ENCODE measurements at regions not wholly inside any gene's neighbourhood (a gene's known extent, or its start where the extent isn't known, plus 50 kb on each side); places are given as distances from the start of the nearest gene placed in this dataset.
"Not testable (repeated sequence)": the region's sequence is repeated elsewhere in the genome, so short reads cannot be mapped to it uniquely, and the experiment has no call there.

- TF ChIP-seq CTCF (conservative IDR thresholded peaks at IDR 0.05; ENCODE audit: low read depth, low read length): no peak
- no peak overlapping the region for H3K4me3 ChIP-seq (ENCODE audit: low read length)
- no peak for DNase-seq (ENCODE audit: low read depth)
Measured at GRCh38 chr15:96147267-96147666, 183.2 kb upstream of the NR2F2 start.

DNA sequence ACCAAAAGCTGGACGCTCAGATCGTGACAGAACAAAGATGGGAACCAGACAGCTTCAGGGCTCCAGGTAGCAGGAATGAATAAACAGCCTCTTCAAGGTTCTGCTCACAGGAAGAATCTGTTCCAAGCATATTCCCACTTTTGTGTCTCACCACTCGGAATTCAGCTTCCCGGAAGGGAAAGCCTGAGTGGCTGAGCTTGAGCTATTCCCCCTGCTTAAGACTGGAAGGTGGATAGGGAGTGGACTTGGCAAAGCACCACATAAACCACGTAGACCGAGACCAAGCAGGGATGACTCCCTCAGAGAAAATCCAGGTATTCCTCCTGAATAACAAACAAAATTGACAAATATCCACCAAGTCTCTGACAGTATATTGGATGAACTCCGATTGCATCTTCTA, 180.2 kb upstream of the NR2F2 start:
- H3K4me3 ChIP-seq (ENCODE audit: low read length): no peak overlapping the region
- no peak for TF ChIP-seq CTCF (conservative IDR thresholded peaks at IDR 0.05; ENCODE audit: low read depth, low read length)
- no peak for DNase-seq (ENCODE audit: low read depth)

DNA sequence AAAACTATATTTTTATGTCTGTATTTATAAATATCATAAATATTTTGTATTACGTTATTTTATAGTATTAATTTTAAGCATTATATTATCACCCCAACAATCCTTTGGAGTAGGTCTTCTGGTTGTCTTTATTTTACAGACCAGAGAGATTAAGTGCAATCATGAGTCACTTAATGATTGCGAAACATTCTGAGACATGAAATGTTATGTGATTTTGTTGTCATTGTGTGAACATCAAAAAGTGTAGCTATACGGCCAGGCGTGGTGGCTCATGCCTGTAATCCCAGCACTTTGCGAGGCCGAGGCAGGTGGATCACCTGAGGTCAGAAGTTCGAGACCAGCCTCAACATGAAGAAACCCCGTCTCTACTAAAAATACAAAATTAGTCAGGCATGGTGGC, 178.8 kb upstream of the NR2F2 start:
- H3K4me3 ChIP-seq (ENCODE audit: low read length); DNase-seq (ENCODE audit: low read depth): not testable (repeated sequence)

DNA sequence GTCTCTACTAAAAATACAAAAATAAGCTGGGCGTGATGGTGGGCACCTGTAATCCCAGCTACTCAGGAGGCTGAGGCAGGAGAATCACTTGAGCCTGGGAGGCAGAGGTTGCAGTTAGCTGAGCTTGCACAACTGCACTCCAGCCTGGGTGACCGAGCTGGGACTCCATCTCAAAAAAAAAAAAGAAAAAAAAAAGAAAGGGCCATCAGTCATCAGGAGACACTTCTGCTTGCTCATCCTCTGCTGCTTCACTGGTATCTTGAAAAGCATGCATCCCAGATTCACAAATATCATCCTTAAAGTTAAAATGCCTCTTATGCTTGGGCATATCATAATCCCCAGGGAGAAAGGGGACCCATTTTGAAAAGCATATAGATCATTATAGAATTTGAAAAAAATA, 176.6 kb upstream of the NR2F2 start:
- no peak for DNase-seq (ENCODE audit: low read depth)
- TF ChIP-seq CTCF (conservative IDR thresholded peaks at IDR 0.05; ENCODE audit: low read depth, low read length): no peak

GRCh38 chr15:96158938-96159337, 171.6 kb upstream of the NR2F2 start:
- TF ChIP-seq CTCF (conservative IDR thresholded peaks at IDR 0.05; ENCODE audit: low read depth, low read length): no peak

More for the DNA sequence above, 176.6 kb upstream of the NR2F2 start:
- H3K4me3 ChIP-seq (ENCODE audit: low read length): no peak overlapping the region

DNA sequence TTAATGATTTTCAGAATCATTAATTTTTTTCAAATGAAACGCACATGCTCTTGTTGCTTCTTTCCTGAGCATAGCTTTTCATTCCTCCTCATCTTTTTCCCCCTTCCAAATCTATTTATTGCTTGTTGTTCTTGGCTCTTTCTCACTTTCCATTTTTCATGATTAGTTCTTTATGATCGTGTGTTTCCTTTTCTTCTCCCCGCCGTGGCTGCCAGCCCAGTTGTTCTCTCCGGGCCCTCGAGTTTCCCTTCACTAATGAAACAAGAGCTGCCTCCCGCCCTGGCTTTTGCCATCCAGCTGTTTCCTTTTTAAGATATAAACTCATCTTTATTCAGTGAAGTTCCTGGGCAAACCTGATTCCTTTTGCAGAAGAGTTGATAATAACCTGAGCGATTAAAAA, 170.2 kb upstream of the NR2F2 start:
- no peak for DNase-seq (ENCODE audit: low read depth)
- no peak for TF ChIP-seq CTCF (conservative IDR thresholded peaks at IDR 0.05; ENCODE audit: low read depth, low read length)
- no peak overlapping the region for H3K4me3 ChIP-seq (ENCODE audit: low read length)

More at GRCh38 chr15:96158938-96159337, 171.6 kb upstream of the NR2F2 start:
- no peak for DNase-seq (ENCODE audit: low read depth)
- H3K4me3 ChIP-seq (ENCODE audit: low read length): no peak overlapping the region

DNA sequence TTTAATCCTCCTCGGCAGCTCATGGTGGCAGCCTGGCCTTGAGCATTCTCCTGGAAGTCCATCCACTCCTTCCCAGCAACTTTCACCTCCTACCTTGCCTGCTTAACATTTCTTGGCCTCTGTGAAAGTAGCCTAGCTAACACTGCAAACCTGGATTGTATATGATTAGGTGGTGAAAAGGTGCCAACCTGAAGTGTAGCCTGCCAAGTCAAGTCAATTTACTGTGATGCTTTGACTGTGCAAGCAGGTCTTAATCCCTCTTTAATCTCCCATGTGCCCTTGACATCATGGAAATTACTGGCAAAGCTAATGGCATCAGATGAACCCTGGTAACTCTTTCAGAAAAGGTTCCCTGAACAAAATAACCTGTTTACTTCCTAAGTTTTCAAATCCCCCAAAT, 169.7 kb upstream of the NR2F2 start:
- DNase-seq (ENCODE audit: low read depth): peak; percentile 97
- no peak overlapping the region for H3K4me3 ChIP-seq (ENCODE audit: low read length)
- no peak for TF ChIP-seq CTCF (conservative IDR thresholded peaks at IDR 0.05; ENCODE audit: low read depth, low read length)

- H3K4me3 ChIP-seq (ENCODE audit: low read length): no peak overlapping the region
- DNase-seq (ENCODE audit: low read depth): no peak
- no peak for TF ChIP-seq CTCF (conservative IDR thresholded peaks at IDR 0.05; ENCODE audit: low read depth, low read length)
Measured at GRCh38 chr15:96162322-96162721, 168.2 kb upstream of the NR2F2 start.
